Uterus (tissue), 3 donors: ENCODE measurements at regions not wholly inside any gene's neighbourhood (a gene's known extent, or its start where the extent isn't known, plus 50 kb on each side); places are given as distances from the start of the nearest gene placed in this dataset.
"Not testable (repeated sequence)": the region's sequence is repeated elsewhere in the genome, so short reads cannot be mapped to it uniquely, and the experiment has no call there.

Experiments
- DNase-seq, 2 donors: peaks; one replicate each; pipeline ENCODE4 v3.0.0-alpha.2; 2019 to 2020
- H3K27ac ChIP-seq, 2 donors: fragments of 200-600 bp; sonication (generic); 1 replicate in 1 of 2; 2 replicates in 1 of 2; pipeline ENCODE4 v1.5.1; 2016 to 2018
- H3K27me3 ChIP-seq, 2 donors: fragments of 200-600 bp; sonication (generic); one replicate each; pipeline ENCODE4 v1.5.1; 2018 to 2019; ENCODE audit warnings: control low read depth in 1 of 2
- H3K36me3 ChIP-seq, 2 donors: fragments of 200-600 bp; sonication (generic); one replicate each; pipeline ENCODE4 v1.5.1; 2019; ENCODE audit warnings: control low read depth in 1 of 2
- H3K4me1 ChIP-seq, 2 donors: fragments of 200-600 bp; sonication (generic); one replicate each; pipeline ENCODE4 v1.5.1; 2018 to 2019; ENCODE audit warnings: control low read depth in 1 of 2
- H3K4me3 ChIP-seq, 2 donors: fragments of 200-600 bp; sonication (generic); 1 replicate in 1 of 2; 2 replicates in 1 of 2; pipeline ENCODE4 v1.5.1; 2018 to 2019; ENCODE audit warnings: mild to moderate bottlenecking in 1 of 2
- H3K9me3 ChIP-seq, 2 donors: fragments of 200-600 bp; sonication (generic); one replicate each; pipeline ENCODE4 v1.5.1; 2019; ENCODE audit warnings: control low read depth in 1 of 2
- POLR2A ChIP-seq, 2 donors: fragments of 450-650 bp; IDR thresholded peaks; one replicate each; pipeline ENCODE4 v1.6.1; 2016; ENCODE audit warnings: antibody characterized with exemption in 2 of 2, mild to moderate bottlenecking in 1 of 2, moderate library complexity in 1 of 2
- intact Hi-C: fragments of 100-400 bp; cut with DNase I; formaldehyde crosslinking; loops from one replicate; pipeline ENCODE4 v1.15.1; 2023; ENCODE audit warnings: low total_unique reads
- TF ChIP-seq, protein P1 (sequence below), 4 experiments: fragments of 200-600 bp in 2 of 4; fragments of 450-650 bp in 2 of 4; sonication (generic) in 2 of 4; IDR thresholded peaks; one replicate each; pipeline ENCODE4 v1.5.1; 2016 to 2019; ENCODE audit warnings: antibody characterized with exemption in 4 of 4, mild to moderate bottlenecking in 2 of 4, moderate library complexity in 1 of 4
- donor health status: DM: yes; HTN: yes; CAD: no.

DNA sequence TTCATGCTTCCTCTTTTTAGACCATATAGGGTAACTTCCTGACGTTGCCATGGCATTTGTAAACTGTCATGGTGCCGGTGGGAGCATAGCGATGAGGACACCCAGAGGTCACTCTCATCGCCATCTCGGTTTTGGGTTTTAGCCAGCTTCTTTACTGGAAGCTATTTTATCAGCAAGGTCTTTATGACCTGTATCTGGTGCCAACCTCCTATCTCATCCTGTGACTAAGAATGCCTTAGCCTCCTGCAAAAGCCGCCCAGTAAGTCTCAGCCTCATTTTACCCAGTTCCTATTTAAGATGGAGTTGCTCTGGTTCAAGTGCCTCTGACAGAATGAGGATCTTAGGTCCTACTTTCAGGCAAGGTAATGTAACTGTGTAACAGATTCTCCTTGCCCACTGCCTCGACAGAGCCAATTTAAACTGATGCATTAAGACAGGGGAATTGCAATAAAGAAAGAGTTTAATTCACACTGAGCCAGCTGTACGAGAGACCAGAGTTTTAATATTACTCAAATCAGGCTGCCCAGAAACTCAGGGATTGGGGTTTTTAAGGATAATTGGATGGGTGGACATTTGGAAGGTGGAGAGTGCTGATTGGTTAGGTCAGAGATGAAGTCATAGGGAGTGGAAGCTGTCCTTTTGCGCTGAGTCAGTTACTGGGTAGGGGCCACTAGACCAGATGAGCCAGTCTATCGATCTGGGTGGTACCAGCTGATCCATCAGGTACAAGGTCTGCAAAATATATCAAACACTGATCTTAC is 59.9 kb upstream of the ATF7IP2 start:
- Histone ChIP-seq H3K4me3 (no peak overlapping the region), H3K36me3 (no peaks in the 10 kb centered on the region), H3K27ac (no peak overlapping the region), H3K9me3 (no peaks in the 10 kb centered on the region), H3K4me1 (no peaks in the 10 kb centered on the region), H3K27me3 (no peaks in the 10 kb centered on the region)
- DNase-seq, result no peak
- intact Hi-C loops, result no loop called here
- no peak for TF ChIP-seq POLR2A (IDR thresholded peaks at IDR 0.05)
- TF ChIP-seq, protein P1, sequence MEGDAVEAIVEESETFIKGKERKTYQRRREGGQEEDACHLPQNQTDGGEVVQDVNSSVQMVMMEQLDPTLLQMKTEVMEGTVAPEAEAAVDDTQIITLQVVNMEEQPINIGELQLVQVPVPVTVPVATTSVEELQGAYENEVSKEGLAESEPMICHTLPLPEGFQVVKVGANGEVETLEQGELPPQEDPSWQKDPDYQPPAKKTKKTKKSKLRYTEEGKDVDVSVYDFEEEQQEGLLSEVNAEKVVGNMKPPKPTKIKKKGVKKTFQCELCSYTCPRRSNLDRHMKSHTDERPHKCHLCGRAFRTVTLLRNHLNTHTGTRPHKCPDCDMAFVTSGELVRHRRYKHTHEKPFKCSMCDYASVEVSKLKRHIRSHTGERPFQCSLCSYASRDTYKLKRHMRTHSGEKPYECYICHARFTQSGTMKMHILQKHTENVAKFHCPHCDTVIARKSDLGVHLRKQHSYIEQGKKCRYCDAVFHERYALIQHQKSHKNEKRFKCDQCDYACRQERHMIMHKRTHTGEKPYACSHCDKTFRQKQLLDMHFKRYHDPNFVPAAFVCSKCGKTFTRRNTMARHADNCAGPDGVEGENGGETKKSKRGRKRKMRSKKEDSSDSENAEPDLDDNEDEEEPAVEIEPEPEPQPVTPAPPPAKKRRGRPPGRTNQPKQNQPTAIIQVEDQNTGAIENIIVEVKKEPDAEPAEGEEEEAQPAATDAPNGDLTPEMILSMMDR (IDR thresholded peaks at IDR 0.05), result no peak

DNA sequence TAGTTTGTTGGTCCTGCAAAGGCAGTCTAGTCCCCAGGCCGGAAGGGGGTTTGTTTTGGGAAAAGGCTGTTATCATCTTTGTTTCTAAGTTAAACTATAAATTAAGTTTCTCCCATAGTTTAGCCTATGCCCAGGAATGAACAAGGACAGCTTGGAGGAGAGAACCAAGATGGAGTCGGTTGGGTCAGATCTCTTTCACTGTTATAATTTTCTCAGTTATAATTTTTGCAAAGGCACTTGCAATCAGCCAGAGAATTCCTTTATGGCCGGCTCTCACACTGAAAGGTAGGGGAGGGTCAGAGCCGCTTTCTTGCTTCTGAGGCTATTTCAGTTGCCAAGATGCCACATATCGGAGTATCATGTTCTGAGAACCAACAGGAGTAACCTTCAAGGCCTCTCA is 59.2 kb upstream of the ATF7IP2 start:
- intact Hi-C loops, result no loop called here

GRCh38 chr16:10328291-10328690 is 57.6 kb upstream of the ATF7IP2 start:
- DNase-seq, H3K4me1 ChIP-seq, H3K4me3 ChIP-seq, H3K9me3 ChIP-seq, H3K27me3 ChIP-seq, H3K36me3 ChIP-seq, H3K27ac ChIP-seq, intact Hi-C loops: not testable (repeated sequence)

More for the DNA sequence above, 59.2 kb upstream of the ATF7IP2 start:
- H3K9me3 ChIP-seq, result no peaks in the 10 kb centered on the region
- no peaks in the 10 kb centered on the region for H3K36me3 ChIP-seq
- H3K4me1 ChIP-seq, result no peaks in the 10 kb centered on the region
- no peak for DNase-seq
- TF ChIP-seq, protein P1 (IDR thresholded peaks at IDR 0.05), result no peak
- no peak for TF ChIP-seq POLR2A (IDR thresholded peaks at IDR 0.05)
- no peak overlapping the region for H3K27ac ChIP-seq
- H3K4me3 ChIP-seq, result no peak overlapping the region
- no peaks in the 10 kb centered on the region for H3K27me3 ChIP-seq

GRCh38 chr16:10332241-10332640 is 53.6 kb upstream of the ATF7IP2 start:
- Histone ChIP-seq H3K36me3 (no peaks in the 10 kb centered on the region), H3K27me3 (no peaks in the 10 kb centered on the region), H3K4me3 (no peak overlapping the region), H3K4me1 (no peaks in the 10 kb centered on the region), H3K9me3 (no peaks in the 10 kb centered on the region), H3K27ac (no peak overlapping the region)
- intact Hi-C loops, result no loop called here
- TF ChIP-seq POLR2A (IDR thresholded peaks at IDR 0.05), result no peak
- TF ChIP-seq, protein P1 (IDR thresholded peaks at IDR 0.05), result no peak
- DNase-seq, result no peak

GRCh38 chr16:10332775-10333174 is 53.1 kb upstream of the ATF7IP2 start:
- Histone ChIP-seq H3K9me3 (no peaks in the 10 kb centered on the region), H3K27ac (no peak overlapping the region), H3K4me3 (no peak overlapping the region), H3K4me1 (no peaks in the 10 kb centered on the region), H3K27me3 (no peaks in the 10 kb centered on the region), H3K36me3 (no peaks in the 10 kb centered on the region)
- intact Hi-C loops, result no loop called here
- TF ChIP-seq, protein P1 (IDR thresholded peaks at IDR 0.05), result no peak
- TF ChIP-seq POLR2A (IDR thresholded peaks at IDR 0.05), result no peak
- DNase-seq, result no peak
